ENCODE measurements at regions not wholly inside any gene's neighbourhood (a gene's known extent, or its start where the extent isn't known, plus 50 kb on each side); places are given as distances from the start of the nearest gene placed in this dataset.

DNA sequence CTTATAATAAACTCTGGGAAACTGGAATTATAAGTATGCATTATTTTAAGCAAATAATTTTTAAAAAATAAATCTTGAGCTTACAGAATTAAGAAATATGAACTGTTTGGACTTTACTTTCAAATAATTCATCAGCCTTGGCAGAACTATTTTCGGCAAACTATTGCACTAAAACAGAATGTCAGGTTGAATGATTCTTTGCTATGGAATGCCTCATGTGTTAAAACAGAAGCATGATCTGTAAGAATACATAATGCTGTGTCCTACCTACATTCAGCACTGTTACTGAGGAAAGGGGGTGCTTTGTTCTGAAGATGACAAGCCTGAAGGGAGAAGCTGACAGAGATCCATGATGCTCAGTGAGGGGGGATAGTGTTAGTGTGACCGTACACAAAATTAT, 55.6 kb upstream of the EXOC1L start:
- no peaks in the 10 kb centered on the region for H3K36me3 ChIP-seq (ENCODE audit: control insufficient read depth, insufficient read depth, low read length)
- no peaks in the 10 kb centered on the region for H3K27me3 ChIP-seq (ENCODE audit: control insufficient read depth, insufficient read depth, low read length)
- no CpG with 5 or more reads among the region's 2 CpGs for WGBS (ENCODE audit: insufficient coverage)
- H3K4me1 ChIP-seq (ENCODE audit: control insufficient read depth, insufficient read depth, low read length): no peaks in the 10 kb centered on the region
- H3K27ac ChIP-seq (ENCODE audit: low read depth, low read length): no peak overlapping the region
- H3K9me3 ChIP-seq (ENCODE audit: control insufficient read depth, insufficient read depth, low read length): no peaks in the 10 kb centered on the region
- DNase-seq (ENCODE audit: low read depth in 4 of 6, low spot score in 6 of 6): no peak
- H3K4me3 ChIP-seq (ENCODE audit: low read depth, low read length): no peak overlapping the region

GRCh38 chr4:55765070-55765469, 54.5 kb upstream of the EXOC1L start:
- no peak for DNase-seq (ENCODE audit: low read depth in 4 of 6, low spot score in 6 of 6)
- no peaks in the 10 kb centered on the region for H3K36me3 ChIP-seq (ENCODE audit: control insufficient read depth, insufficient read depth, low read length)
- H3K9me3 ChIP-seq (ENCODE audit: control insufficient read depth, insufficient read depth, low read length): no peaks in the 10 kb centered on the region
- H3K4me1 ChIP-seq (ENCODE audit: control insufficient read depth, insufficient read depth, low read length): no peaks in the 10 kb centered on the region
- no peak overlapping the region for H3K27ac ChIP-seq (ENCODE audit: low read depth, low read length)
- H3K4me3 ChIP-seq (ENCODE audit: low read depth, low read length): no peak overlapping the region
- no peaks in the 10 kb centered on the region for H3K27me3 ChIP-seq (ENCODE audit: control insufficient read depth, insufficient read depth, low read length)
- WGBS (ENCODE audit: insufficient coverage): 70% methylated on average over 2 of the region's 6 CpGs

- 100% methylated on average over 1 of the region's 3 CpGs for WGBS (ENCODE audit: insufficient coverage)
- no peak for DNase-seq (ENCODE audit: low read depth in 4 of 6, low spot score in 6 of 6)
- Histone ChIP-seq H3K36me3 (ENCODE audit: control insufficient read depth, insufficient read depth, low read length) (no peaks in the 10 kb centered on the region), H3K4me1 (ENCODE audit: control insufficient read depth, insufficient read depth, low read length) (no peaks in the 10 kb centered on the region), H3K27me3 (ENCODE audit: control insufficient read depth, insufficient read depth, low read length) (no peaks in the 10 kb centered on the region), H3K9me3 (ENCODE audit: control insufficient read depth, insufficient read depth, low read length) (no peaks in the 10 kb centered on the region), H3K27ac (ENCODE audit: low read depth, low read length) (no peak overlapping the region), H3K4me3 (ENCODE audit: low read depth, low read length) (no peak overlapping the region)
These were observed 51.3 kb upstream of the EXOC1L start for GRCh38 chr4:55768291-55768690.
